NB4 (cell line): ENCODE measurements at regions not wholly inside any gene's neighbourhood (a gene's known extent, or its start where the extent isn't known, plus 50 kb on each side); places are given as distances from the start of the nearest gene placed in this dataset.

Experiments used
- CTCF ChIP-seq: IDR thresholded peaks from one replicate; pipeline ENCODE4 v1.5.1; 2012; ENCODE audit warnings: low read depth, low read length
- MAX ChIP-seq: IDR thresholded peaks from 2 replicates; pipeline ENCODE4 v1.6.1; 2011; ENCODE audit warnings: low read depth, low read length
- MYC ChIP-seq: IDR thresholded peaks from 2 replicates; pipeline ENCODE4 v1.6.1; 2011; ENCODE audit warnings: low read depth, low read length
- POLR2A ChIP-seq: IDR thresholded peaks from 2 replicates; pipeline ENCODE4 v1.6.1; 2011; ENCODE audit warnings: mild to moderate bottlenecking; ENCODE audit not compliant: insufficient read length; ENCODE audit errors: extremely low read depth

- TF ChIP-seq MAX, result no peak
- TF ChIP-seq CTCF, result no peak
- TF ChIP-seq POLR2A, result no peak
- no peak for TF ChIP-seq MYC
Observed at GRCh38 chr9:86730163-86730928, 217.0 kb downstream of the GAS1 start.
